ENCODE measurements at regions not wholly inside any gene's neighbourhood (a gene's known extent, or its start where the extent isn't known, plus 50 kb on each side); places are given as distances from the start of the nearest gene placed in this dataset.

GRCh38 chr4:164550989-164551712 is 202.8 kb upstream of the SMIM31 start:
- DNase-seq (ENCODE audit: low read depth): no peak
- TF ChIP-seq CTCF (IDR thresholded peaks at IDR 0.05; ENCODE audit: control insufficient read depth, insufficient read depth, low read depth, low read length, missing control alignments): no peak
- H3K4me3 ChIP-seq (ENCODE audit: control insufficient read depth, low read depth, low read length): no peak overlapping the region

- no peak for TF ChIP-seq CTCF (IDR thresholded peaks at IDR 0.05; ENCODE audit: control insufficient read depth, insufficient read depth, low read depth, low read length, missing control alignments)
- no peak for DNase-seq (ENCODE audit: low read depth)
- no peak overlapping the region for H3K4me3 ChIP-seq (ENCODE audit: control insufficient read depth, low read depth, low read length)
These were observed 202.3 kb upstream of the SMIM31 start for GRCh38 chr4:164551713-164552040.

- TF ChIP-seq CTCF (IDR thresholded peaks at IDR 0.05; ENCODE audit: control insufficient read depth, insufficient read depth, low read depth, low read length, missing control alignments): no peak
- no peak for DNase-seq (ENCODE audit: low read depth)
These were observed 182.1 kb upstream of the SMIM31 start for GRCh38 chr4:164571593-164572390.

GRCh38 chr4:164572877-164573279 is 181.1 kb upstream of the SMIM31 start:
- no peak for TF ChIP-seq CTCF (IDR thresholded peaks at IDR 0.05; ENCODE audit: control insufficient read depth, insufficient read depth, low read depth, low read length, missing control alignments)
- no peak overlapping the region for H3K4me3 ChIP-seq (ENCODE audit: control insufficient read depth, low read depth, low read length)
- DNase-seq (ENCODE audit: low read depth): peak; percentile 5

More at GRCh38 chr4:164571593-164572390, 182.1 kb upstream of the SMIM31 start:
- no peak overlapping the region for H3K4me3 ChIP-seq (ENCODE audit: control insufficient read depth, low read depth, low read length)

- no peak overlapping the region for H3K4me3 ChIP-seq (ENCODE audit: control insufficient read depth, low read depth, low read length)
- DNase-seq (ENCODE audit: low read depth): no peak
- TF ChIP-seq CTCF (IDR thresholded peaks at IDR 0.05; ENCODE audit: control insufficient read depth, insufficient read depth, low read depth, low read length, missing control alignments): no peak
These were observed 178.1 kb upstream of the SMIM31 start for GRCh38 chr4:164575861-164576260.

GRCh38 chr4:164579270-164579942 is 174.5 kb upstream of the SMIM31 start:
- H3K4me3 ChIP-seq (ENCODE audit: control insufficient read depth, low read depth, low read length): no peak overlapping the region
- no peak for TF ChIP-seq CTCF (IDR thresholded peaks at IDR 0.05; ENCODE audit: control insufficient read depth, insufficient read depth, low read depth, low read length, missing control alignments)
- no peak for DNase-seq (ENCODE audit: low read depth)

All from AG09309 (cell line).